NCI-H510A (cell line): ENCODE measurements at regions not wholly inside any gene's neighbourhood (a gene's known extent, or its start where the extent isn't known, plus 50 kb on each side); places are given as distances from the start of the nearest gene placed in this dataset.

Experiments
- DNase-seq: peaks from one replicate; lab custom pipeline; 2025; lab: John Stamatoyannopoulos, UW

GRCh38 chr6:170134471-170135440 is 156.1 kb downstream of the DLL1 start:
- no peak for DNase-seq

GRCh38 chr6:170134031-170134470 is 156.8 kb downstream of the DLL1 start:
- no peak for DNase-seq

- DNase-seq = no peak
These were observed 158.3 kb downstream of the DLL1 start for GRCh38 chr6:170132561-170132991.

- no peak for DNase-seq
These were observed 158.8 kb downstream of the DLL1 start for GRCh38 chr6:170132011-170132521.

GRCh38 chr6:170131351-170131750 is 159.5 kb downstream of the DLL1 start:
- DNase-seq = no peak

- no peak for DNase-seq
These were observed 160.1 kb downstream of the DLL1 start for GRCh38 chr6:170130771-170131241.

GRCh38 chr6:170130201-170130621 is 160.7 kb downstream of the DLL1 start:
- no peak for DNase-seq

- DNase-seq = peak; percentile 69
These were observed 161.1 kb downstream of the DLL1 start for GRCh38 chr6:170129691-170130171.

GRCh38 chr6:170128811-170129681 is 161.8 kb downstream of the DLL1 start:
- no peak for DNase-seq

- no peak for DNase-seq
These were observed 162.5 kb downstream of the DLL1 start for GRCh38 chr6:170128346-170128745.

- DNase-seq = no peak
These were observed 163.7 kb downstream of the DLL1 start for GRCh38 chr6:170127151-170127550.

GRCh38 chr6:170125456-170126300 is 165.2 kb downstream of the DLL1 start:
- DNase-seq = no peak

- DNase-seq = no peak
These were observed 166.0 kb downstream of the DLL1 start for GRCh38 chr6:170124836-170125235.

- no peak for DNase-seq
These were observed 166.7 kb downstream of the DLL1 start for GRCh38 chr6:170124150-170124549.

- no peak for DNase-seq
These were observed 168.2 kb downstream of the DLL1 start for GRCh38 chr6:170122651-170123050.

- no peak for DNase-seq
These were observed 173.5 kb downstream of the DLL1 start for GRCh38 chr6:170117111-170117972.

- DNase-seq = no peak
These were observed 174.2 kb downstream of the DLL1 start for GRCh38 chr6:170116636-170117035.

- no peak for DNase-seq
These were observed 175.7 kb downstream of the DLL1 start for GRCh38 chr6:170114956-170115855.
